MCF 10A (cell line): ENCODE measurements at regions not wholly inside any gene's neighbourhood (a gene's known extent, or its start where the extent isn't known, plus 50 kb on each side); places are given as distances from the start of the nearest gene placed in this dataset.

ENCODE experiments used
- BruUV-seq: library from RNA; stranded (reverse); fragments of 400-500 nt; replicated peaks from 2 replicates; lab custom pipeline; 2021; lab: Mats Ljungman, UMichigan
- CTCF ChIA-PET: fragments of 300-600 bp; sonication (Branson Sonifier 250); formaldehyde crosslinking; extraction: SDS; loops from one replicate; lab custom pipeline; 2021; ENCODE audit warnings: antibody characterized with exemption, inconsistent platforms; lab: Yijun Ruan, JAX
- POLR2A ChIA-PET: fragments of 300-600, 350-650 bp; sonication (Branson Sonifier 250); formaldehyde crosslinking; extraction: SDS; loops from one replicate; lab custom pipeline; 2020; ENCODE audit warnings: antibody characterized with exemption, inconsistent platforms; lab: Yijun Ruan, JAX
- DNase-seq: peaks from one replicate; pipeline ENCODE4 v3.0.0-alpha.2; 2018; ENCODE audit not compliant: unreplicated experiment
- H3K27ac Mint-ChIP-seq: one replicate; pipeline ENCODE4 v1.8.0; 2022; ENCODE audit warnings: mild to moderate bottlenecking, low read depth, mixed read lengths; ENCODE audit not compliant: unreplicated experiment
- H3K27me3 Mint-ChIP-seq: one replicate; pipeline ENCODE4 v1.8.0; 2022; ENCODE audit warnings: mixed read lengths; ENCODE audit not compliant: insufficient read depth, unreplicated experiment
- H3K36me3 Mint-ChIP-seq: one replicate; pipeline ENCODE4 v1.8.0; 2022; ENCODE audit warnings: mild to moderate bottlenecking, moderate library complexity, mixed read lengths; ENCODE audit not compliant: insufficient read depth, unreplicated experiment
- H3K4me1 Mint-ChIP-seq: one replicate; pipeline ENCODE4 v1.8.0; 2022; ENCODE audit warnings: mixed read lengths; ENCODE audit not compliant: insufficient read depth, unreplicated experiment
- H3K4me3 Mint-ChIP-seq: one replicate; pipeline ENCODE4 v1.8.0; 2022; ENCODE audit warnings: mild to moderate bottlenecking, moderate library complexity, mixed read lengths; ENCODE audit not compliant: unreplicated experiment
- H3K9me3 Mint-ChIP-seq: one replicate; pipeline ENCODE4 v1.8.0; 2022; ENCODE audit warnings: mixed read lengths; ENCODE audit not compliant: unreplicated experiment
- CTCF ChIP-seq: fragments of 200-600 bp; IDR thresholded peaks from one replicate; pipeline ENCODE4 v1.8.0; 2022; ENCODE audit warnings: antibody characterized with exemption, mild to moderate bottlenecking; ENCODE audit not compliant: unreplicated experiment
- intact Hi-C: fragments of 100-400 bp; cut with micrococcal nuclease; formaldehyde crosslinking; loops from 2 replicates; pipeline ENCODE4 v1.14.1; 2022

- no TSS peak for BruUV-seq
- H3K36me3 Mint-ChIP-seq = no peaks in the 10 kb centered on the region
Measured at GRCh38 chr11:27211370-27212127, 151.5 kb downstream of the CCDC34 start.

GRCh38 chr11:27210531-27210930 is 152.5 kb downstream of the CCDC34 start:
- intact Hi-C loops = no loop called here
- Mint-ChIP-seq H3K27me3 (no peaks in the 10 kb centered on the region), H3K4me1 (peaks cover 37% of the 10 kb centered on the region)

More at GRCh38 chr11:27211370-27212127, 151.5 kb downstream of the CCDC34 start:
- no peak overlapping the region for H3K27ac Mint-ChIP-seq
- ChIA-PET POLR2A (no interaction called here), CTCF (interaction anchor here (0.6 to 4.5 kb wide), 6 partner anchors 8 to 285 kb away, joined by 3 to 33 read pairs (median 6); no protein-coding TSS in a partner anchor)
- H3K27me3 Mint-ChIP-seq = no peaks in the 10 kb centered on the region
- H3K4me1 Mint-ChIP-seq = peaks cover 37% of the 10 kb centered on the region
- peak; percentile 23 for TF ChIP-seq CTCF
- peak; percentile 27 for DNase-seq
- H3K9me3 Mint-ChIP-seq = no peaks in the 10 kb centered on the region
- intact Hi-C loops = no loop called here
- H3K4me3 Mint-ChIP-seq = no peak overlapping the region

GRCh38 chr11:27209562-27210005 is 153.4 kb downstream of the CCDC34 start:
- CTCF ChIA-PET = interaction anchor here (0.6 to 2.6 kb wide), 5 partner anchors 86 to 781 kb away, joined by 3 to 12 read pairs (median 3); no protein-coding TSS in a partner anchor
- Mint-ChIP-seq H3K4me1 (peaks cover 37% of the 10 kb centered on the region), H3K9me3 (no peaks in the 10 kb centered on the region), H3K4me3 (no peak overlapping the region), H3K36me3 (no peaks in the 10 kb centered on the region), H3K27ac (peak overlapping the region; percentile 74), H3K27me3 (no peaks in the 10 kb centered on the region)
- intact Hi-C loops = no loop called here
- DNase-seq = peak; percentile 94
- TF ChIP-seq CTCF = no peak
- BruUV-seq = no TSS peak
- POLR2A ChIA-PET = interaction anchor here (0.7 to 2.0 kb wide), 5 partner anchors 18 to 90 kb away, joined by 3 to 7 read pairs (median 3); no protein-coding TSS in a partner anchor

More at GRCh38 chr11:27210531-27210930, 152.5 kb downstream of the CCDC34 start:
- Mint-ChIP-seq H3K36me3 (no peaks in the 10 kb centered on the region), H3K9me3 (no peaks in the 10 kb centered on the region), H3K27ac (peak overlapping the region; percentile 70), H3K4me3 (no peak overlapping the region)
- POLR2A ChIA-PET = interaction anchor here (0.9 kb wide), 1 partner anchor 18 kb away, joined by 3 read pairs; no protein-coding TSS in a partner anchor
- TF ChIP-seq CTCF = no peak
- CTCF ChIA-PET = interaction anchor here (0.7 to 4.5 kb wide), 3 partner anchors 87 to 782 kb away, joined by 3 to 33 read pairs (median 16); no protein-coding TSS in a partner anchor
- BruUV-seq = no TSS peak
- DNase-seq = no peak

- peaks cover 31% of the 10 kb centered on the region for H3K4me1 Mint-ChIP-seq
- no peaks in the 10 kb centered on the region for H3K9me3 Mint-ChIP-seq
- no peaks in the 10 kb centered on the region for H3K36me3 Mint-ChIP-seq
- peak overlapping the region; percentile 74 for H3K27ac Mint-ChIP-seq
- no peak overlapping the region for H3K4me3 Mint-ChIP-seq
- ChIA-PET POLR2A (interaction anchor here (0.7 to 2.0 kb wide), 5 partner anchors 19 to 90 kb away, joined by 3 to 7 read pairs (median 3); no protein-coding TSS in a partner anchor), CTCF (interaction anchor here (0.6 to 2.6 kb wide), 4 partner anchors 87 to 279 kb away, joined by 3 to 12 read pairs (median 4); no protein-coding TSS in a partner anchor)
- no peak for TF ChIP-seq CTCF
- no peak for DNase-seq
- no peaks in the 10 kb centered on the region for H3K27me3 Mint-ChIP-seq
- intact Hi-C loops = no loop called here
- no TSS peak for BruUV-seq
Measured at GRCh38 chr11:27208846-27209245, 154.2 kb downstream of the CCDC34 start.
